Spleen (tissue), 11 donors: ENCODE measurements at regions not wholly inside any gene's neighbourhood (a gene's known extent, or its start where the extent isn't known, plus 50 kb on each side); places are given as distances from the start of the nearest gene placed in this dataset.
"Not testable (repeated sequence)": the region's sequence is repeated elsewhere in the genome, so short reads cannot be mapped to it uniquely, and the experiment has no call there.

Experiments used
- DNase-seq: peaks from one replicate; pipeline ENCODE4 v3.0.0-alpha.2; 2020
- H3K27ac ChIP-seq, 8 donors: fragments of 200-600 bp; sonication (generic) in 7 of 8; 1 replicate in 4 of 8; 2 replicates in 4 of 8; pipeline versions ENCODE4 v1.5.0 to v1.8.0; 2016 to 2021; ENCODE audit warnings: inconsistent platforms in 4 of 8, mild to moderate bottlenecking in 4 of 8, moderate library complexity in 1 of 8
- H3K27me3 ChIP-seq, 7 donors: fragments of 200-600 bp; sonication (generic) in 6 of 7; replicated peaks in 1 of 7; 1 replicate in 4 of 7; 2 replicates in 3 of 7; pipeline versions ENCODE4 v1.5.0 to v1.8.0; 2016 to 2021; ENCODE audit warnings: inconsistent platforms in 3 of 7, mild to moderate bottlenecking in 1 of 7
- H3K36me3 ChIP-seq, 6 donors: fragments of 200-600 bp; sonication (generic) in 5 of 6; 1 replicate in 4 of 6; 2 replicates in 2 of 6; pipeline versions ENCODE4 v1.5.0 to v1.8.0; 2016 to 2021; ENCODE audit warnings: inconsistent platforms in 2 of 6
- H3K4me1 ChIP-seq, 6 donors: fragments of 200-600 bp; sonication (generic) in 5 of 6; 1 replicate in 3 of 6; 2 replicates in 3 of 6; pipeline versions ENCODE4 v1.5.0 to v1.8.0; 2016 to 2021; ENCODE audit warnings: inconsistent platforms in 3 of 6
- H3K4me3 ChIP-seq, 8 donors: fragments of 200-600 bp; sonication (generic) in 7 of 8; 1 replicate in 4 of 8; 2 replicates in 4 of 8; pipeline versions ENCODE4 v1.5.0 to v1.8.0; 2016 to 2021; ENCODE audit warnings: inconsistent platforms in 4 of 8, mild to moderate bottlenecking in 4 of 8, moderate library complexity in 2 of 8
- H3K9me3 ChIP-seq, 8 donors: fragments of 200-600 bp; sonication (generic) in 7 of 8; 1 replicate in 4 of 8; 2 replicates in 4 of 8; pipeline versions ENCODE4 v1.5.0 to v1.8.0; 2016 to 2021; ENCODE audit warnings: inconsistent platforms in 4 of 8
- POLR2A ChIP-seq, 3 donors: fragments of 450-650 bp; IDR thresholded peaks; one replicate each; pipeline ENCODE4 v1.5.1; 2017; ENCODE audit warnings: antibody characterized with exemption in 3 of 3, mild to moderate bottlenecking in 1 of 3
- POLR2AphosphoS5 ChIP-seq, 3 donors: sonication (generic); formaldehyde crosslinking; IDR thresholded peaks; one replicate each; pipeline ENCODE4 v1.5.1; 2017; ENCODE audit warnings: antibody characterized with exemption in 3 of 3
- WGBS, 5 donors: extraction: QIAGEN DNeasy Blood & Tissue Kit in 3 of 5; methylation state at CpG; one replicate each; pipeline versions ENCODE4 v1.1.5 to v1.1.7; 2013 to 2018; 5-methylcytosine and 5-hydroxymethylcytosine counted together
- intact Hi-C: fragments of 100-400 bp; cut with DNase I; formaldehyde crosslinking; loops from one replicate; pipeline ENCODE4 v1.15.0; 2023; ENCODE audit warnings: low total_unique reads
- TF ChIP-seq, protein P1 (sequence below), 11 experiments: fragments of 200-600 bp in 7 of 11; fragments of 450-650 bp in 4 of 11; sonication (generic) in 4 of 11; IDR thresholded peaks in 8 of 11; conservative IDR thresholded peaks in 3 of 11; 1 replicate in 7 of 11; 2 replicates in 4 of 11; pipeline versions ENCODE4 v1.4.0 to v1.8.0; 2016 to 2021; ENCODE audit warnings: antibody characterized with exemption in 11 of 11, inconsistent platforms in 4 of 11, mild to moderate bottlenecking in 1 of 11
- donor health status: healthy with polysubstance abuse.
- donor health status: DM: no; HTN: no; CAD: no; lungs with moderate emphysema.
- donor health status: DM: no; HTN: no; CAD: no.
- donor health status: Bipolar disorder and iron deficiency.
- donor health status: healthy.
- donor health status: DM: no; HTN: no; CAD: no.
- donor health status: DM: yes; HTN: yes; CAD: no.

DNA sequence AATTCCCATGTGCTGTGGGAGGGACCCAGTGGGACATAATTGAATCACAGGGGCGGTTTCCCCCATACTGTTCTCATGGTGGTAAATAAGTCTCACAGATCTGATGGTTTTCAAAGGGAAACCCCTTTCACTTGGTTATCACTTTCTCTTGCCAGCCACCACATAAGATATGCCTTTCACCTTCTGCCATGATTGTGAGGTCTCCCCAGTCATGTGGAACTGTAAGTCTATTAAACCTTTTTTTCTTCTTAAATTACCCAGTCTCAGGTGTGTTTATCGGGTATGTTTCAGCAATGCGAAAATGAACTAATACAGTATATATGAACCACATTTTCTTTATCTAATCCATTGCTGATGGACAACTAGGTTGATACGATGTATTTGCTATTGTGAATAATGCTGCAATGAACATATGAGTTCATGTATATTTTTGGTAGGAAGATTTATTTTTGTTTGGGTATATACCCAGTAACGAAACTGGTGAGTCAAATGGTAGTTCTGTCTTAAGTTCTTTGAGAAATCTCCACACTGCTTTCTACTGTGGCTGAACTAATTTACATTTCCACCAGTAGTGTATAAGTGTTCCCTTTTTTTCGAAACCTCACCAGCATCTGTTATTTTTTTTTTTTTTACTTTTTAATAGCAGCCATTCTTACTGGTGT lies 70.0 kb upstream of the HGF start:
- DNase-seq = no peak
- H3K27ac ChIP-seq = no peak overlapping the region
- H3K4me3 ChIP-seq = no peak overlapping the region
- H3K27me3 ChIP-seq = no peaks in the 10 kb centered on the region
- no peaks in the 10 kb centered on the region for H3K36me3 ChIP-seq
- H3K4me1 ChIP-seq = no peaks in the 10 kb centered on the region
- peaks cover 0 to 10% (median 3%) of the 10 kb centered on the region in 8 donors for H3K9me3 ChIP-seq
- intact Hi-C loops = no loop called here
- TF ChIP-seq POLR2A (IDR thresholded peaks at IDR 0.05) (no peak), POLR2AphosphoS5 (IDR thresholded peaks at IDR 0.05) (no peak)
- TF ChIP-seq, protein P1, sequence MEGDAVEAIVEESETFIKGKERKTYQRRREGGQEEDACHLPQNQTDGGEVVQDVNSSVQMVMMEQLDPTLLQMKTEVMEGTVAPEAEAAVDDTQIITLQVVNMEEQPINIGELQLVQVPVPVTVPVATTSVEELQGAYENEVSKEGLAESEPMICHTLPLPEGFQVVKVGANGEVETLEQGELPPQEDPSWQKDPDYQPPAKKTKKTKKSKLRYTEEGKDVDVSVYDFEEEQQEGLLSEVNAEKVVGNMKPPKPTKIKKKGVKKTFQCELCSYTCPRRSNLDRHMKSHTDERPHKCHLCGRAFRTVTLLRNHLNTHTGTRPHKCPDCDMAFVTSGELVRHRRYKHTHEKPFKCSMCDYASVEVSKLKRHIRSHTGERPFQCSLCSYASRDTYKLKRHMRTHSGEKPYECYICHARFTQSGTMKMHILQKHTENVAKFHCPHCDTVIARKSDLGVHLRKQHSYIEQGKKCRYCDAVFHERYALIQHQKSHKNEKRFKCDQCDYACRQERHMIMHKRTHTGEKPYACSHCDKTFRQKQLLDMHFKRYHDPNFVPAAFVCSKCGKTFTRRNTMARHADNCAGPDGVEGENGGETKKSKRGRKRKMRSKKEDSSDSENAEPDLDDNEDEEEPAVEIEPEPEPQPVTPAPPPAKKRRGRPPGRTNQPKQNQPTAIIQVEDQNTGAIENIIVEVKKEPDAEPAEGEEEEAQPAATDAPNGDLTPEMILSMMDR (IDR thresholded peaks at IDR 0.05 in 8 of 11, conservative IDR thresholded peaks at IDR 0.05 in 3 of 11) = no peak
- WGBS, 5 donors = 77 to 87% (median 84%) methylated on average over 6 of the region's 6 CpGs

DNA sequence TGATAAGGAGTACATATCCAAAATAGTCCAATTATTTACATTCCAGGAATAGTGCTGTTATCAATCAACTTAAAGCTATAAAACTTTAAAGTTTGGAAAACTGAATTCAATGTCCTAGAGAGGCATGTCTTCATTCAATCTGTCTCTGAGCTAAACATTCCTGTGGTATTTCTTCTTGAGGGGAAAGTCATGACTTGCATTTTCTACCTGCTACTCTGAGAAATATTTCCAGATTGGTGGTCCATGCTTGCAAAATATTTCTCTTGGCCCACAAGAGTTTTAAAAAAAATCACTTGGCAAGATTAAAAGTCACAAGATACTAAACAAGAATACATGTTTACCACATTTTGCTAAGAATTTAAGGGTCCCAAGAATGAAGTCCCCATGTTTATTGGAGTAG lies 63.6 kb upstream of the HGF start:
- Histone ChIP-seq H3K9me3 (peaks cover 0 to 36% (median 25%) of the 10 kb centered on the region in 8 donors), H3K27ac (no peak overlapping the region), H3K4me1 (no peaks in the 10 kb centered on the region), H3K4me3 (no peak overlapping the region), H3K27me3 (no peaks in the 10 kb centered on the region), H3K36me3 (no peaks in the 10 kb centered on the region)
- no peak for DNase-seq
- intact Hi-C loops = no loop called here
- TF ChIP-seq POLR2A (IDR thresholded peaks at IDR 0.05) (no peak), POLR2AphosphoS5 (IDR thresholded peaks at IDR 0.05) (no peak)
- TF ChIP-seq, protein P1 (IDR thresholded peaks at IDR 0.05 in 8 of 11, conservative IDR thresholded peaks at IDR 0.05 in 3 of 11) = no peak

DNA sequence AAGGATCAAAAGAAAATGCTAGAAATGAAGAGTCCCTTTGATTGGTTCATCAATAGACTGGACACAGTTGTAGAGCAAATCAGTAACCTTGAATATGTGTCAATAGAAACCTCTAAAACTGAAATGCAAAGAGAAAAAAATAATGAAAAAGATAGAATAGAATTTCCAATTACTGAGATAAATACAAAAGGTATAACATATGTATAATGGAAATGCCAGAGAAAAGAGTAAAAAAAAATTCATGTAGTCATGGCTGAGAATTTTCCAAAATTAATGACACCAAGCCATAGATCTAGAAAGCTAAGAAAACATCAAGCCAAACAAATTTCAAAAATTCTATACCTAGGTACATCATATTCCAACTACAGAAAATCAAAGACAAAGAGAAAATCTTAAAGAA lies 62.0 kb upstream of the HGF start:
- Histone ChIP-seq H3K27ac (no peak overlapping the region), H3K36me3 (no peaks in the 10 kb centered on the region), H3K4me1 (no peaks in the 10 kb centered on the region), H3K27me3 (no peaks in the 10 kb centered on the region), H3K4me3 (no peak overlapping the region), H3K9me3 (peaks cover 0 to 36% (median 25%) of the 10 kb centered on the region in 8 donors)
- TF ChIP-seq POLR2AphosphoS5 (IDR thresholded peaks at IDR 0.05) (no peak), POLR2A (IDR thresholded peaks at IDR 0.05) (no peak)
- TF ChIP-seq, protein P1 (IDR thresholded peaks at IDR 0.05 in 8 of 11, conservative IDR thresholded peaks at IDR 0.05 in 3 of 11) = no peak
- intact Hi-C loops = no loop called here
- no peak for DNase-seq

DNA sequence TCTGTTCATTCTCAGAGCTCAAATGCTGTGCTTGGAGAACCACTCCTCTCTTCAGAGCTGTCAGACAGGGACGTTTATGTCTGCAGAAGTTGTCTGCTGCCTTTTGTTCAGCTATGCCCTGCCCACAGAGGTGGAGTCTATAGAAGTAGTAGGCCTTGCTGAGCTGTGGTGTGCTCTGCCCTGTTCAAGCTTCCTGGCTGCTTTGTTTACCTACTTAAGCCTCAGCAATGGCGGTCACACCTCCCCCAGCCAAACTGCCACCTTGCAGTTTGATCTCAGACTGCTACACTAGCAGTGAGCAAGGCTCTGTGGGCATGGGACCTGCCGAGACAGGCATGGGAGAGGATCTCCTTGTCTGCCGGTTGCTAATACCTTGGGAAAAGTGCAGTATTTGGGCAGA lies 59.7 kb upstream of the HGF start:
- H3K36me3 ChIP-seq, DNase-seq, H3K27me3 ChIP-seq, H3K4me1 ChIP-seq, intact Hi-C loops, H3K27ac ChIP-seq, H3K4me3 ChIP-seq: not testable (repeated sequence)
- H3K9me3 ChIP-seq = peaks cover 0 to 38% (median 25%) of the 10 kb centered on the region in 8 donors
- WGBS, 5 donors = 72 to 85% (median 80%) methylated on average over 4 of the region's 4 CpGs

DNA sequence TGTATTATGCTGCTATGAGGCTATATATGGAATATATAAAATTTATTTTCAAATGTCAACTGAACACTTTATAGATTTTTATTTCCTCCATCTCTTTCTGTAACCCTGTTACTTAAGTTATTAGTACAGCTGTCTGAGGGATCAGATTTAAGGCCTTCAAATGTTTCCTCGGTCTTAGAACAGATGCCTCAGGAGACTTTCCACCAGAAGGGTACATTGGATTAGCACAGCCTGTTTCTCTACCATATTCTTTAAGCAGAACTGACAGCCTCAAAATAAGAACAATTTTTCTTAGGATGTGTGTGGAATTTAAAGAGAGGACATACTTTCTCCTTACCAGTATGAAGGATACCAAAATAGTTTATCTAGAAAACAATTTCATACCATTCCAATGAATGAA lies 53.0 kb upstream of the HGF start:
- WGBS, 5 donors = 79 to 93% (median 85%) methylated on average over 1 of the region's 1 CpG
- H3K9me3 ChIP-seq = peaks cover 0 to 3% (median 0%) of the 10 kb centered on the region in 8 donors
- no peak overlapping the region for H3K27ac ChIP-seq
- H3K27me3 ChIP-seq = no peaks in the 10 kb centered on the region
- H3K4me3 ChIP-seq = no peak overlapping the region
- H3K36me3 ChIP-seq = no peaks in the 10 kb centered on the region
- DNase-seq = no peak
- no peak for TF ChIP-seq POLR2A (IDR thresholded peaks at IDR 0.05)
- TF ChIP-seq, protein P1 (IDR thresholded peaks at IDR 0.05 in 8 of 11, conservative IDR thresholded peaks at IDR 0.05 in 3 of 11) = no peak
- intact Hi-C loops = no loop called here
- H3K4me1 ChIP-seq = no peaks in the 10 kb centered on the region
